ENCODE measurements at regions not wholly inside any gene's neighbourhood (a gene's known extent, or its start where the extent isn't known, plus 50 kb on each side); places are given as distances from the start of the nearest gene placed in this dataset.

DNA sequence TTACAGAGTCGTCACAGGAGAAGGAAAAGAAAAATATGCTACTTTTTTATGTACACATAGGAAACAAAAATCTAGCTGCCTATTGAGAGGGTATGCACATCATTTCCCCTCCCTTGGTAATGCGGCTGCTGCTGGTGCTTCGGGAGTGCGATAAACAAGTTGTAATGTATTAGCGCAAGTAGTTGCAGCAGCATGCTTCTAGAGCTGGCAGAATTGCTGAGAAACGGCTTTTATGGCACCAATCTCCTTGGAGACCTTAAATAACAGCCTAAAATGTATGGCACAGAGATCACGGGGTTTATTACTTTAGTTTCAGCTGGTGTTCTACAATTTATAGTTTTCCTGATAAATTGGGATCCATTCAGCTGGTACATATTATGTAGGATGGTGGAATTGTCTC, 447.6 kb upstream of the TMPO start:
- ChIA-PET CTCF (interaction anchor here (0.8 kb wide), 1 partner anchor 264 kb away, joined by 3 read pairs; no protein-coding TSS in a partner anchor), RAD21 (ENCODE audit: unreplicated experiment) (interaction anchor here (0.6 kb wide), 1 partner anchor 142 kb away, joined by 3 read pairs; no protein-coding TSS in a partner anchor), SMC1A (ENCODE audit: uncharacterized antibody, unreplicated experiment) (no interaction called here), POLR2A (no interaction called here)
- Histone ChIP-seq H3K9ac (ENCODE audit: control insufficient read depth, insufficient read depth, low read length) (no peak overlapping the region), H3K79me2 (ENCODE audit: control insufficient read depth, insufficient read depth, low read length) (no peaks in the 10 kb centered on the region), H2AFZ (ENCODE audit: control insufficient read depth, low read depth, low read length) (no peak overlapping the region), H4K20me1 (ENCODE audit: control insufficient read depth, insufficient read depth) (no peaks in the 10 kb centered on the region), H3K4me3 (no peak overlapping the region), H3K27me3 (replicated peaks in 1 of 2; ENCODE audit: control insufficient read depth in 2 of 2, insufficient read depth in 2 of 2, low read length in 1 of 2) (no peaks in the 10 kb centered on the region), H3K4me2 (ENCODE audit: control insufficient read depth, insufficient read depth) (no peak overlapping the region), H3K4me1 (ENCODE audit: control insufficient read depth, insufficient read depth, low read length) (no peaks in the 10 kb centered on the region), H3K36me3 (ENCODE audit: control insufficient read depth in 2 of 2, insufficient read depth in 2 of 2, low read length in 1 of 2) (no peaks in the 10 kb centered on the region), H3K27ac (ENCODE audit: control insufficient read depth, insufficient read depth) (no peak overlapping the region), H3K9me3 (replicated peaks; ENCODE audit: control insufficient read depth, insufficient read depth, low read length) (no peaks in the 10 kb centered on the region)
- no TSS peak for BruUV-seq (replicated peaks)
- intact Hi-C loops (cut with micrococcal nuclease; ENCODE audit: unreplicated experiment) (no loop called here), in situ Hi-C loops (cut with MboI) (no loop called here)
- no peak for ATAC-seq
- no peak for DNase-seq (ENCODE audit: low read depth, low spot score)
- WGBS (ENCODE audit: insufficient coverage, insufficient replicate concordance, low lambda C conversion rate, missing lambda C conversion rate): 57% methylated on average over 7 of the region's 7 CpGs
- TF ChIP-seq CBFB (IDR thresholded peaks at IDR 0.05; ENCODE audit: low read depth) (no peak), HDGF (IDR thresholded peaks at IDR 0.05) (no peak), CHD1 (IDR thresholded peaks at IDR 0.05; ENCODE audit: low read depth, low read length) (no peak), SUZ12 (IDR thresholded peaks at IDR 0.05; ENCODE audit: unreplicated experiment) (no peak)
- no peak for FAIRE-seq

DNA sequence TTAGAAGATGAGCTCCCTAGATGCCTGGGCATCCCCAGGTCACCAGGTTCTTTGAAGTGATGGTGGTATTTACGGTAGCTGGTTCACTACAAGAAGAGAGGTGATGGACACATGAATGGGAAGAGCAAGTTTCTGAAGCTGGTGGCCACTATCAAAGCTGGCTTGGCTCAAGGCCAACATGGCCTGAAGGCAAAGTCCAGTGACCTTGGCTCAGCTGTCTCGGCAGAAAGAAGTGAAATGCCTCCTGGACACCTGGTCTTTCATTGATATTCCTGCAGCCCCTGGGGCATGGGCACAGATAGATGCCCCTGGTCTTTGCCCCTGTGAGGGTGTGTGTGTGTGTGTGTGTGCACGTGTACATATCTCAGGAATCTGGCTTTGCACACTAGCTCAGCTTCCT, 441.8 kb upstream of the TMPO start:
- ChIA-PET SMC1A (ENCODE audit: uncharacterized antibody, unreplicated experiment) (interaction anchor here (0.6 to 1.1 kb wide), 2 partner anchors 10 to 77 kb away, joined by 3 read pairs; no protein-coding TSS in a partner anchor), RAD21 (ENCODE audit: unreplicated experiment) (no interaction called here), CTCF (no interaction called here), POLR2A (no interaction called here)
- DNase-seq (ENCODE audit: low read depth, low spot score): no peak
- no peak overlapping the region for H3K4me3 ChIP-seq
- no peak for FAIRE-seq
- no peaks in the 10 kb centered on the region for H3K27me3 ChIP-seq (replicated peaks in 1 of 2; ENCODE audit: control insufficient read depth in 2 of 2, insufficient read depth in 2 of 2, low read length in 1 of 2)
- H3K79me2 ChIP-seq (ENCODE audit: control insufficient read depth, insufficient read depth, low read length): no peaks in the 10 kb centered on the region
- 24% methylated on average over 2 of the region's 3 CpGs for WGBS (ENCODE audit: insufficient coverage, insufficient replicate concordance, low lambda C conversion rate, missing lambda C conversion rate)
- no peak for TF ChIP-seq ATF7 (IDR thresholded peaks at IDR 0.05; ENCODE audit: low read depth)
- no peak for TF ChIP-seq TCF7 (IDR thresholded peaks at IDR 0.05; ENCODE audit: borderline replicate concordance)
- TF ChIP-seq, protein P1, sequence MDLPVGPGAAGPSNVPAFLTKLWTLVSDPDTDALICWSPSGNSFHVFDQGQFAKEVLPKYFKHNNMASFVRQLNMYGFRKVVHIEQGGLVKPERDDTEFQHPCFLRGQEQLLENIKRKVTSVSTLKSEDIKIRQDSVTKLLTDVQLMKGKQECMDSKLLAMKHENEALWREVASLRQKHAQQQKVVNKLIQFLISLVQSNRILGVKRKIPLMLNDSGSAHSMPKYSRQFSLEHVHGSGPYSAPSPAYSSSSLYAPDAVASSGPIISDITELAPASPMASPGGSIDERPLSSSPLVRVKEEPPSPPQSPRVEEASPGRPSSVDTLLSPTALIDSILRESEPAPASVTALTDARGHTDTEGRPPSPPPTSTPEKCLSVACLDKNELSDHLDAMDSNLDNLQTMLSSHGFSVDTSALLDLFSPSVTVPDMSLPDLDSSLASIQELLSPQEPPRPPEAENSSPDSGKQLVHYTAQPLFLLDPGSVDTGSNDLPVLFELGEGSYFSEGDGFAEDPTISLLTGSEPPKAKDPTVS (IDR thresholded peaks at IDR 0.05; ENCODE audit: low read depth, low read length): no peak
- no peak for TF ChIP-seq EZH2 (IDR thresholded peaks at IDR 0.05; ENCODE audit: borderline replicate concordance, control insufficient read depth, low read depth, low read length)
- no peak for TF ChIP-seq RCOR1 (conservative IDR thresholded peaks at IDR 0.05; ENCODE audit: low read depth, low read length)
- TF ChIP-seq KDM1A (IDR thresholded peaks at IDR 0.05; ENCODE audit: borderline replicate concordance): no peak
- no peak for TF ChIP-seq RUNX3 (IDR thresholded peaks at IDR 0.05; ENCODE audit: low read length)
- TF ChIP-seq JUNB (IDR thresholded peaks at IDR 0.05): no peak
- TF ChIP-seq TBL1XR1 (IDR thresholded peaks at IDR 0.05; ENCODE audit: low read depth, low read length): no peak
- no peak for TF ChIP-seq TCF3 (IDR thresholded peaks at IDR 0.05; ENCODE audit: borderline replicate concordance, insufficient read depth, low read depth, low read length)
- H3K36me3 ChIP-seq (ENCODE audit: control insufficient read depth in 2 of 2, insufficient read depth in 2 of 2, low read length in 1 of 2): no peaks in the 10 kb centered on the region
- H3K9ac ChIP-seq (ENCODE audit: control insufficient read depth, insufficient read depth, low read length): no peak overlapping the region
- in situ Hi-C loops (cut with MboI): no loop called here
- H4K20me1 ChIP-seq (ENCODE audit: control insufficient read depth, insufficient read depth): no peaks in the 10 kb centered on the region
- no TSS peak for BruUV-seq (replicated peaks)
- H2AFZ ChIP-seq (ENCODE audit: control insufficient read depth, low read depth, low read length): no peak overlapping the region
- H3K9me3 ChIP-seq (replicated peaks; ENCODE audit: control insufficient read depth, insufficient read depth, low read length): no peaks in the 10 kb centered on the region
- no peak for ATAC-seq
- no peak overlapping the region for H3K27ac ChIP-seq (ENCODE audit: control insufficient read depth, insufficient read depth)
- H3K4me2 ChIP-seq (ENCODE audit: control insufficient read depth, insufficient read depth): no peak overlapping the region
- intact Hi-C loops (cut with micrococcal nuclease; ENCODE audit: unreplicated experiment): no loop called here
- no peaks in the 10 kb centered on the region for H3K4me1 ChIP-seq (ENCODE audit: control insufficient read depth, insufficient read depth, low read length)
